OCI-LY1 (cell line): ENCODE measurements at regions not wholly inside any gene's neighbourhood (a gene's known extent, or its start where the extent isn't known, plus 50 kb on each side); places are given as distances from the start of the nearest gene placed in this dataset.
"Not testable (repeated sequence)": the region's sequence is repeated elsewhere in the genome, so short reads cannot be mapped to it uniquely, and the experiment has no call there.

ENCODE experiments used
- H2AFZ ChIP-seq: fragments of 200-600 bp; sonication (generic), shearing (Covaris generic); 2 replicates; pipeline ENCODE4 v1.6.0; 2014; ENCODE audit warnings: antibody characterized with exemption, mild to moderate bottlenecking, low read length
- H3F3A ChIP-seq: fragments of 200-600 bp; sonication (generic), shearing (Covaris generic); 2 replicates; pipeline ENCODE4 v1.6.0; 2014; ENCODE audit warnings: mild to moderate bottlenecking, antibody characterized with exemption, low read length, moderate library complexity; ENCODE audit not compliant: insufficient read depth
- H3K27ac ChIP-seq: fragments of 200-600 bp; sonication (generic); 2 replicates; pipeline ENCODE4 v1.5.1; 2014; ENCODE audit warnings: low read length, mixed run types, mild to moderate bottlenecking, low read depth; ENCODE audit not compliant: poor library complexity, severe bottlenecking
- H3K27me3 ChIP-seq: fragments of 200-600 bp; sonication (generic); 2 replicates; pipeline ENCODE4 v1.6.0; 2014; ENCODE audit warnings: antibody characterized with exemption, mild to moderate bottlenecking, low read length, moderate library complexity; ENCODE audit not compliant: insufficient read depth
- H3K36me3 ChIP-seq: fragments of 200-600 bp; sonication (generic); 2 replicates; pipeline ENCODE4 v1.6.1; 2014; ENCODE audit warnings: mild to moderate bottlenecking, antibody characterized with exemption, low read length, moderate library complexity, mixed read lengths; ENCODE audit not compliant: insufficient read depth
- H3K4me1 ChIP-seq: fragments of 200-600 bp; sonication (generic); 2 replicates; pipeline ENCODE4 v1.5.1; 2014; ENCODE audit warnings: mild to moderate bottlenecking, low read length, moderate library complexity; ENCODE audit not compliant: insufficient read depth, severe bottlenecking
- H3K4me2 ChIP-seq: fragments of 200-600 bp; sonication (generic), shearing (Covaris generic); 2 replicates; pipeline ENCODE4 v1.6.1; 2014; ENCODE audit warnings: low read length
- H3K4me3 ChIP-seq: fragments of 200-600 bp; sonication (generic); 2 replicates; pipeline ENCODE4 v1.5.1; 2014; ENCODE audit warnings: low read length, low read depth, mild to moderate bottlenecking, mixed read lengths; ENCODE audit not compliant: poor library complexity, severe bottlenecking
- H3K79me2 ChIP-seq: fragments of 200-600 bp; shearing (Covaris generic); 2 replicates; pipeline ENCODE4 v1.6.1; 2016; ENCODE audit warnings: mixed run types, low read length, mixed read lengths; ENCODE audit not compliant: insufficient read depth
- H3K9ac ChIP-seq: fragments of 200-600 bp; sonication (generic), shearing (Covaris generic); 2 replicates; pipeline ENCODE4 v1.6.1; 2014; ENCODE audit warnings: mild to moderate bottlenecking, low read length, mixed read lengths
- H3K9me2 ChIP-seq: fragments of 200-600 bp; sonication (generic), shearing (Covaris generic); 2 replicates; pipeline ENCODE4 v1.6.1; 2014; ENCODE audit warnings: low read depth, mild to moderate bottlenecking, low read length, mixed read lengths
- H3K9me3 ChIP-seq: fragments of 200-600 bp; shearing (Covaris generic); 2 replicates; pipeline ENCODE4 v1.6.1; 2014; ENCODE audit warnings: low read length, mixed read lengths
- H4K20me1 ChIP-seq: fragments of 200-600 bp; sonication (generic), shearing (Covaris generic); 2 replicates; pipeline ENCODE4 v1.6.0; 2016; ENCODE audit warnings: mild to moderate bottlenecking, low read length; ENCODE audit not compliant: insufficient read depth
- EZH2 ChIP-seq: fragments of 200-600 bp; sonication (generic), shearing (Covaris generic); IDR thresholded peaks from 2 replicates; pipeline ENCODE4 v1.8.0; 2017; ENCODE audit warnings: borderline replicate concordance, mixed run types, mild to moderate bottlenecking, antibody characterized with exemption, low read length, moderate library complexity, mixed read lengths
- TF ChIP-seq, protein P1 (sequence below): fragments of 200-600 bp; sonication (generic), shearing (Covaris generic); IDR thresholded peaks from 2 replicates; pipeline ENCODE4 v1.5.1; 2017; ENCODE audit warnings: mild to moderate bottlenecking, antibody characterized with exemption, low read length, moderate library complexity, mixed read lengths

- TF ChIP-seq EZH2 = no peak
- TF ChIP-seq, protein P1, sequence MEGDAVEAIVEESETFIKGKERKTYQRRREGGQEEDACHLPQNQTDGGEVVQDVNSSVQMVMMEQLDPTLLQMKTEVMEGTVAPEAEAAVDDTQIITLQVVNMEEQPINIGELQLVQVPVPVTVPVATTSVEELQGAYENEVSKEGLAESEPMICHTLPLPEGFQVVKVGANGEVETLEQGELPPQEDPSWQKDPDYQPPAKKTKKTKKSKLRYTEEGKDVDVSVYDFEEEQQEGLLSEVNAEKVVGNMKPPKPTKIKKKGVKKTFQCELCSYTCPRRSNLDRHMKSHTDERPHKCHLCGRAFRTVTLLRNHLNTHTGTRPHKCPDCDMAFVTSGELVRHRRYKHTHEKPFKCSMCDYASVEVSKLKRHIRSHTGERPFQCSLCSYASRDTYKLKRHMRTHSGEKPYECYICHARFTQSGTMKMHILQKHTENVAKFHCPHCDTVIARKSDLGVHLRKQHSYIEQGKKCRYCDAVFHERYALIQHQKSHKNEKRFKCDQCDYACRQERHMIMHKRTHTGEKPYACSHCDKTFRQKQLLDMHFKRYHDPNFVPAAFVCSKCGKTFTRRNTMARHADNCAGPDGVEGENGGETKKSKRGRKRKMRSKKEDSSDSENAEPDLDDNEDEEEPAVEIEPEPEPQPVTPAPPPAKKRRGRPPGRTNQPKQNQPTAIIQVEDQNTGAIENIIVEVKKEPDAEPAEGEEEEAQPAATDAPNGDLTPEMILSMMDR = peak; percentile 58
- Histone ChIP-seq H3K4me1 (no peaks in the 10 kb centered on the region), H3K9me2 (no peaks in the 10 kb centered on the region), H3K79me2 (no peaks in the 10 kb centered on the region), H3K36me3 (no peaks in the 10 kb centered on the region), H3K27ac (no peak overlapping the region), H3K4me3 (no peak overlapping the region), H3K9ac (no peak overlapping the region), H3K4me2 (no peak overlapping the region), H3K9me3 (no peaks in the 10 kb centered on the region), H3K27me3 (no peaks in the 10 kb centered on the region), H3F3A (no peaks in the 10 kb centered on the region), H2AFZ (no peak overlapping the region), H4K20me1 (no peaks in the 10 kb centered on the region)
Observed at GRCh38 chr5:36459176-36460135, 146.9 kb upstream of the SLC1A3 start.

DNA sequence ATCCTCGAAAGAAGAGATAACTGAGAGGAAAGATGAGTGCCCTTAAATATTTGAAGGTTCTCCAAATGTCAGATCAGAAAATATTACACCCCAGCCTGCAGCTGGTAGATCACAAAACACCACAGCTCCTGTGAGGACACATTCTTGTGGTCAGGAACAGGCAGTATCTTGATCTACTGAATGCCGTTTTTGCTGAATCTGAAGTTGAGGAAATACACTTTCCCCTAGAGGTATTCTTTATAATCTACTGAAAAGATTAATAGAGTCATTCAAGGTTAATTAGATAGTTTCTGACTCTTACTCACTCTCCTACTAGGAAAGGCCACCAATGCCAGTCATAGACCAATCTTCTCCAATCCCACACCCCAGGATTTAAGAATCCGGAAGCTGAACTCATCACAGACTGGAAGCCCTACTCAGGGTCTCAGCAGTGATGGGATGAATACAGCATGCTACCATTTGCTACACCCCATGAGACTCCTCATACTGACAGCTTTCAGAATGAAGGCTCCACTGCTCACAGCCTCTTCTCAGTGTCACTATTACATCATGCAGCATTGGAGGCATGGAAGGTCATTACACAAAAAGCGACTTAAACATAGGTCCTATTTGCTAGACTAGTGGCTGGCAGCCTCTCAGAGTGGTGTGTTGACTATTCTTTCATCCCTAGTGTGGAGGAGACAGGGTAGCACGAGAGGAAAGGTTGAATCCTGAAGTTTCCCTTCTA is 143.9 kb upstream of the SLC1A3 start:
- Histone ChIP-seq H3K4me1 (no peaks in the 10 kb centered on the region), H3K9me3 (no peaks in the 10 kb centered on the region), H3F3A (no peaks in the 10 kb centered on the region), H2AFZ (no peak overlapping the region), H3K79me2 (no peaks in the 10 kb centered on the region), H3K9me2 (no peaks in the 10 kb centered on the region), H3K4me3 (no peak overlapping the region), H3K36me3 (no peaks in the 10 kb centered on the region), H3K9ac (no peak overlapping the region), H4K20me1 (no peaks in the 10 kb centered on the region), H3K4me2 (no peak overlapping the region), H3K27me3 (no peaks in the 10 kb centered on the region), H3K27ac (no peak overlapping the region)
- TF ChIP-seq, protein P1 = no peak
- TF ChIP-seq EZH2 = no peak

DNA sequence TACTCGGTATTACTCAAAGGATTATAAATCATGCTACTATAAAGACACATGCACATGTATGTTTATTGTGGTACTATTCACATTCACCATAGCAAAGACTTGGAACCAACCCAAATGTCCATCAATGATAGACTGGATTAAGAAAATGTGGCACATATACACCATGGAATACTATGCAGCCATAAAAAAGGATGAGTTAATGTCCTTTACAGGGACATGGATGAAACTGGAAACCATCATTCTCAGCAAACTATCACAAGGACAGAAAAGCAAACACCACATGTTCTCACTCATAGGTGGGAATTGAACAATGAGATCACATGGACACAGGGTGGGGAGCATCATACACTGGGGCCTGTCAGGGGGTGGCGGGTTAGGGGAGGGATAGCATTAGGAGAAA is 130.5 kb upstream of the SLC1A3 start:
- not testable (repeated sequence) for H3K9ac ChIP-seq, H3K79me2 ChIP-seq, H3F3A ChIP-seq, H3K27me3 ChIP-seq, H3K36me3 ChIP-seq, H3K4me3 ChIP-seq, H4K20me1 ChIP-seq, H3K9me3 ChIP-seq, H3K4me1 ChIP-seq, H3K9me2 ChIP-seq, H3K4me2 ChIP-seq, H3K27ac ChIP-seq, H2AFZ ChIP-seq
